Thyroid gland (tissue), 4 donors: ENCODE measurements at regions not wholly inside any gene's neighbourhood (a gene's known extent, or its start where the extent isn't known, plus 50 kb on each side); places are given as distances from the start of the nearest gene placed in this dataset.

Experiments
- DNase-seq, 2 donors: peaks; one replicate each; pipeline ENCODE4 v3.0.0-alpha.2; 2019
- H3K27ac ChIP-seq, 3 donors: fragments of 200-600 bp; sonication (generic); 1 replicate in 2 of 3; 2 replicates in 1 of 3; pipeline ENCODE4 v1.5.1; 2016 to 2019; ENCODE audit warnings: mild to moderate bottlenecking in 1 of 3, moderate library complexity in 1 of 3
- H3K27me3 ChIP-seq: fragments of 200-600 bp; sonication (generic); one replicate; pipeline ENCODE4 v1.5.1; 2019
- H3K36me3 ChIP-seq, 2 donors: fragments of 200-600 bp; sonication (generic); one replicate each; pipeline ENCODE4 v1.5.1; 2016 to 2019
- H3K4me1 ChIP-seq, 2 donors: fragments of 200-600 bp; sonication (generic); one replicate each; pipeline ENCODE4 v1.5.1; 2017 to 2019
- H3K4me3 ChIP-seq, 3 donors: fragments of 200-600 bp; sonication (generic); replicated peaks in 1 of 3; 1 replicate in 2 of 3; 2 replicates in 1 of 3; pipeline ENCODE4 v1.5.1; 2016; ENCODE audit warnings: mild to moderate bottlenecking in 1 of 3
- H3K9me3 ChIP-seq: fragments of 200-600 bp; sonication (generic); one replicate; pipeline ENCODE4 v1.5.1; 2017
- POLR2A ChIP-seq, 2 donors: fragments of 450-650 bp; IDR thresholded peaks; one replicate each; pipeline ENCODE4 v1.6.1; 2017; ENCODE audit warnings: antibody characterized with exemption in 2 of 2, mild to moderate bottlenecking in 2 of 2, moderate library complexity in 1 of 2
- WGBS, 2 donors: methylation state at CpG; one replicate each; pipeline ENCODE4 v1.1.5; 2017; 5-methylcytosine and 5-hydroxymethylcytosine counted together
- intact Hi-C: fragments of 100-400 bp; cut with DNase I; formaldehyde crosslinking; loops from one replicate; pipeline ENCODE4 v1.15.1; 2023
- TF ChIP-seq, protein P1 (sequence below), 6 experiments: fragments of 200-600 bp in 3 of 6; fragments of 450-650 bp in 3 of 6; sonication (generic) in 3 of 6; IDR thresholded peaks; one replicate each; pipeline ENCODE4 v1.5.1; 2016 to 2019; ENCODE audit warnings: antibody characterized with exemption in 6 of 6, mild to moderate bottlenecking in 2 of 6, inconsistent platforms in 1 of 6, moderate library complexity in 1 of 6

DNA sequence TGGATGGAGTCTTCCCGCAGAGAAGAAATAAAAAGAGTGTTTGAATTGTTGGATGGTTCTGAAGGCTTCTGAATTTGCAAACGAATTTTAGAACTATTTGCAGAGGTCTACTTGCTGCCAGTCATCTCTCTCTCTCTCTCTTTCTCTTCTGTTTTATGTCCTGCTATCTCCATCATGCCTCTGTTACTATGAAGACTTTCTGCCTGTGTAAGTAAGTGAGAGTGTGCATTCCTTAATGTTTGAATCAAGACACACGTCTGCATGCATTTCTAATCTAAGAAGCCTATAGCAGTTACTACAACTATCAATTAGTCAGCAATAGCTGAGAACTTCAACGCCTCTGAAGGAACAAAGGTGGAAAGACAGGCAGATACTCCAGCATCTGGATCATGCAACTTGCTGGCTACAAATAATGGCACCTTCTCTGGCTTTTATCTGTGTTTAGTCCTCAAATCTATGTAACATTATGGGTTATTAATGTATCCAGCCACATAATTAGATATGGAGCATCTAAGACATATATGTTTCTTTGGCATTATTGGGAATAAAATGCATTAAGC lies 191.5 kb upstream of the BLID start:
- Histone ChIP-seq H3K4me1 (peaks cover 0 to 4% of the 10 kb centered on the region in 2 donors), H3K27ac (no peak overlapping the region), H3K36me3 (no peaks in the 10 kb centered on the region), H3K4me3 (no peak overlapping the region), H3K27me3 (no peaks in the 10 kb centered on the region), H3K9me3 (no peaks in the 10 kb centered on the region)
- no peak for TF ChIP-seq POLR2A (IDR thresholded peaks at IDR 0.05)
- TF ChIP-seq, protein P1, sequence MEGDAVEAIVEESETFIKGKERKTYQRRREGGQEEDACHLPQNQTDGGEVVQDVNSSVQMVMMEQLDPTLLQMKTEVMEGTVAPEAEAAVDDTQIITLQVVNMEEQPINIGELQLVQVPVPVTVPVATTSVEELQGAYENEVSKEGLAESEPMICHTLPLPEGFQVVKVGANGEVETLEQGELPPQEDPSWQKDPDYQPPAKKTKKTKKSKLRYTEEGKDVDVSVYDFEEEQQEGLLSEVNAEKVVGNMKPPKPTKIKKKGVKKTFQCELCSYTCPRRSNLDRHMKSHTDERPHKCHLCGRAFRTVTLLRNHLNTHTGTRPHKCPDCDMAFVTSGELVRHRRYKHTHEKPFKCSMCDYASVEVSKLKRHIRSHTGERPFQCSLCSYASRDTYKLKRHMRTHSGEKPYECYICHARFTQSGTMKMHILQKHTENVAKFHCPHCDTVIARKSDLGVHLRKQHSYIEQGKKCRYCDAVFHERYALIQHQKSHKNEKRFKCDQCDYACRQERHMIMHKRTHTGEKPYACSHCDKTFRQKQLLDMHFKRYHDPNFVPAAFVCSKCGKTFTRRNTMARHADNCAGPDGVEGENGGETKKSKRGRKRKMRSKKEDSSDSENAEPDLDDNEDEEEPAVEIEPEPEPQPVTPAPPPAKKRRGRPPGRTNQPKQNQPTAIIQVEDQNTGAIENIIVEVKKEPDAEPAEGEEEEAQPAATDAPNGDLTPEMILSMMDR (IDR thresholded peaks at IDR 0.05) = no peak
- 73 to 83% methylated on average over 4 of the region's 4 CpGs for WGBS, 2 donors
- DNase-seq = no peak
- intact Hi-C loops = no loop called here

DNA sequence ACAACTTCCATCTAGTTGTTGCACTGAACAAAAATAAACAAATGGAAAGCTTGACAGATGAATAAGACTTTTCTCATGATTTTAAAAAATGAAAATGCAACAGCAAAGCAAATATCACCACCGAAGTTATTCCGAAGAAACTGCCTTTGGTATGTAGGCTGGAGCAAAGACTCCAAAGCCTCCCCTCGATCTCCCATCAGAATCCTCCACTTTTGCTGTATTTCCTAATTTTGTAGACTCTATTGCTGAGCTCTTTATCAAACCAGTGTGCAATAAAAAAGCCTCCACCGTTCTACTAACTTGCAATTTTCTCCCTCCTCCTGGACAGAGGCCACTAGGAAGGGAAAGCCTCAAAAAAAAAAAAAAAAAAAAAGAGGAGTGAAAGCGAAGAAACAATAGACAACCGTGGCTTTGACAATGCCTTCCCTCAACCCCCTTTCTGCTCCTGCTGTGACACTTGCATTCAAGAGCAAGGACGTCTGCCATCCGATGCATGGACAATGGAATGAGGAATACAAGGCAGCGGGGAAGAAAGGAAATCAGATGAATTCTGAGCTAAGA lies 190.9 kb upstream of the BLID start:
- no peaks in the 10 kb centered on the region for H3K27me3 ChIP-seq
- intact Hi-C loops = no loop called here
- H3K36me3 ChIP-seq = no peaks in the 10 kb centered on the region
- H3K4me3 ChIP-seq = no peak overlapping the region
- peaks cover 0 to 4% of the 10 kb centered on the region in 2 donors for H3K4me1 ChIP-seq
- WGBS, 2 donors = 66 to 72% methylated on average over 9 of the region's 9 CpGs
- no peaks in the 10 kb centered on the region for H3K9me3 ChIP-seq
- peak overlapping the region in 1 of 3 donors; percentile 40 for H3K27ac ChIP-seq
- DNase-seq = no peak
- TF ChIP-seq, protein P1 (IDR thresholded peaks at IDR 0.05) = no peak
- TF ChIP-seq POLR2A (IDR thresholded peaks at IDR 0.05) = no peak

DNA sequence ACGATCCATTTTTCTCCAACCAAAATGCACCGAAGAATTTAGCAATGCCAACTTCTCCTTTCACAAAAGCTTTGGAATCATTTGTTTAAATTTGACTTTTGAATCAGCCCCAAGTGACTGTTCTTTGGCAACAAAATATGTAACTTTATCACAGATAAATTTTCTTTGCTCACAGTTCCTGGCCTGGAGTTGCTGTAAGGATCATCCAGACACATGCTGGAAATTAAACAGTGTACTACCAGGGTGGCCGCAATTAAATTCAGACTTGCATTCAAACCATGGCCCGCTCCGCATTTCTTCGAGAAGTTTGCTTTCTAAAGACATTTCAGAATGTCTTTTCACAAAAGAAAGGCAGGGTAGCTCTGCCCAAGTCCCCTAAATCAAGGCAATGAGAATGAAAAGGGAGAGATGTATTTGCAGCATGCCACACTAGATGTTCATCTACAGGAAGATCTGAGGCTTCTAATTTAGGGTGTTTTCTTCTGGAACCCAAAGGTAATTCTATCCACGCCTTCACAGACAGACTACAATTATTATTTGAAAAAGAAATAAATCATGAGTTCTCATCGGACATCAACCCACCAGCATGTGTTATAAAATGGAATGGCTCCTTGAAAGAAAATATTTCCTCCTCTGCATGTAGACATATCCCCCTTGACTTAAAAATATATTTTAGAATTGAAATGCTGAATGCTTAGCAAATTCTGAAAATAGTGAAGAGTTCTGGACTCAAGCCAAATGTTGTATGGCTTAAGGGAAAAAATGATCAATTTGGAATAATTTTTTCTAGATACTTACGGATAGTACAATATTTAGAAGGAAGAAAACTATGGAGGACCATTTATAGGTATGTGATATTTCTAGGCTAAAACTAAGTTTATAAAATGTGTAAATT lies 189.7 kb upstream of the BLID start:
- Histone ChIP-seq H3K4me1 (peaks cover 0 to 4% of the 10 kb centered on the region in 2 donors), H3K27ac (peak overlapping the region in 1 of 3 donors; percentile 8), H3K4me3 (no peak overlapping the region), H3K36me3 (no peaks in the 10 kb centered on the region), H3K27me3 (no peaks in the 10 kb centered on the region), H3K9me3 (no peaks in the 10 kb centered on the region)
- TF ChIP-seq POLR2A (IDR thresholded peaks at IDR 0.05) = no peak
- TF ChIP-seq, protein P1 (IDR thresholded peaks at IDR 0.05) = no peak
- no peak for DNase-seq
- intact Hi-C loops = no loop called here
- 73 to 75% methylated on average over 9 of the region's 9 CpGs for WGBS, 2 donors

DNA sequence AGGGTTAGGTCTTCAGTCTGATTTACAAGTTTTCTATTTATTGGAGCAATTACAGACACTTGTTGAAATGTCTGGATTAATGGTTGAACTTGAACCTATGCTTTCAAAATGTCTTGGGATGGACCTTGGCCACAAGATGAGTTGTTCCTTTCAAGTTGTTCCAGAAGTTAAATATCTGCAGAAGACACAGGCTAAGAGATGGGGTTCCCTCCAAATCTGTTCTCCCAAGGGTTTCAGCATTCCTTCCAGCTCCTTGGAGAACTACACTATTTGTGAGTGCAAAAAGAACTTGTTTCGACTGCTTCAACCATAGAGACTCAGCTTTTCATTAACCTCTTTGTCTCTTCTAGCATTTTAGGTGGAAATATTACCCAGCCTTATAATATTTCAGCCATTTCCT lies 189.0 kb upstream of the BLID start:
- Histone ChIP-seq H3K27ac (no peak overlapping the region), H3K4me1 (peaks cover 0 to 4% of the 10 kb centered on the region in 2 donors), H3K9me3 (no peaks in the 10 kb centered on the region), H3K27me3 (no peaks in the 10 kb centered on the region), H3K36me3 (no peaks in the 10 kb centered on the region), H3K4me3 (no peak overlapping the region)
- WGBS, 2 donors = 64 to 76% methylated on average over 1 of the region's 1 CpG
- intact Hi-C loops = no loop called here
- TF ChIP-seq POLR2A (IDR thresholded peaks at IDR 0.05) = no peak
- TF ChIP-seq, protein P1 (IDR thresholded peaks at IDR 0.05) = no peak
- no peak for DNase-seq

DNA sequence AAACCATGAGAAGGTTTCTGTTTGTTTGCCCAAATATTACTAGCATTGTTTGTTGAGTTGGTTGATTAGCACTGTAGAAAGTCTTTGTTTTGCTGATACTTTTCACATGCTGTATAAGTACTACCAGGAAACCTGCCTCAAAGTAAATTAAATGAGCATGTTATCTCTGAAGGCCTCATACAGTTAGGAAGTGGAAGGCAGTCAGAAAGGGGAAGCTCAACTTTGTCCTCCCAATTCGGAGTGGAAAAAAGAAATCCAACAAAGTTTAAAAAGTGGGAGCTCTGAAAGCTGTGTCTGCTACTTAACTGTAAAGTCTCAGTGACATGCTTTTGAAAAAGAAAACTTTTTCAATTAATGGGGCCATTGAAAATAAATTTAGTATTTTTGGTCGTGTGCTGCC lies 188.3 kb upstream of the BLID start:
- no peaks in the 10 kb centered on the region for H3K36me3 ChIP-seq
- no peaks in the 10 kb centered on the region for H3K9me3 ChIP-seq
- intact Hi-C loops = no loop called here
- no peak for DNase-seq
- 68 to 76% methylated on average over 2 of the region's 2 CpGs for WGBS, 2 donors
- no peaks in the 10 kb centered on the region for H3K27me3 ChIP-seq
- TF ChIP-seq POLR2A (IDR thresholded peaks at IDR 0.05) = no peak
- TF ChIP-seq, protein P1 (IDR thresholded peaks at IDR 0.05) = no peak
- H3K27ac ChIP-seq = no peak overlapping the region
- peaks cover 0 to 4% of the 10 kb centered on the region in 2 donors for H3K4me1 ChIP-seq
- H3K4me3 ChIP-seq = no peak overlapping the region
